GM12878 (cell line): ENCODE measurements at regions not wholly inside any gene's neighbourhood (a gene's known extent, or its start where the extent isn't known, plus 50 kb on each side); places are given as distances from the start of the nearest gene placed in this dataset.

ENCODE experiments used
- SIN3A ChIP-seq: IDR thresholded peaks from 2 replicates; pipeline ENCODE4 v1.6.1; 2012; ENCODE audit warnings: low read depth, low read length, improper control_type of control experiment
- SREBF1 ChIP-seq: IDR thresholded peaks from 2 replicates; pipeline ENCODE4 v1.6.1; 2012; ENCODE audit warnings: mild to moderate bottlenecking, low read length
- TCF7 ChIP-seq: IDR thresholded peaks from 2 replicates; pipeline ENCODE4 v1.6.1; 2014; ENCODE audit warnings: antibody characterized with exemption, borderline replicate concordance
- ZNF622 ChIP-seq: fragments of 450-650 bp; IDR thresholded peaks from 2 replicates; pipeline ENCODE4 v1.6.1; 2017; ENCODE audit warnings: mild to moderate bottlenecking, inconsistent platforms
- TF ChIP-seq, protein P1 (sequence below): fragments of 450-650 bp; IDR thresholded peaks from 2 replicates; pipeline ENCODE4 v1.6.1; 2016; ENCODE audit warnings: mild to moderate bottlenecking, moderate library complexity, borderline replicate concordance
- TF ChIP-seq, protein P2 (sequence below): IDR thresholded peaks from 2 replicates; pipeline ENCODE4 v1.6.1; 2012; ENCODE audit warnings: improper control_type of control experiment, low read depth, low read length; ENCODE audit not compliant: insufficient replicate concordance

DNA sequence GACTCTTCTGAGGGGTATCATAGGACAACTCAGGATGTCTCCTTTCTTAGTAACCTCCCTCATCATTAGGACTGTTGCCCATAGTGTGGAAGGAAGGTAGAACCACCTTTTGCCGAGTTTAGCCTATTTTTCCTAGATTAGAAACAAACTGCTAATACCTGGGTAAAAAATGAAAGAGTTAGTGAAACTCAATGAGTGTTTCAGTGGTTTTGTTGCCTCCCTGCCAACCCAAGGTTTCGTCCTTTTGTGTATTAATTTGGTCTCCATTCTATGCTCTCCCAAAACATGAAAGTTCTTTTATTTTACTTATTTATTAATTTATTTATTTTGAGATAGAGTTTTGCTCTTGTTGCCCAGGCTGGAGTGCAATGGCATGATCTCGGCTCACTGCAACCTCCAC, 174.9 kb upstream of the KCNJ16 start (continued):
- TF ChIP-seq, protein P1, sequence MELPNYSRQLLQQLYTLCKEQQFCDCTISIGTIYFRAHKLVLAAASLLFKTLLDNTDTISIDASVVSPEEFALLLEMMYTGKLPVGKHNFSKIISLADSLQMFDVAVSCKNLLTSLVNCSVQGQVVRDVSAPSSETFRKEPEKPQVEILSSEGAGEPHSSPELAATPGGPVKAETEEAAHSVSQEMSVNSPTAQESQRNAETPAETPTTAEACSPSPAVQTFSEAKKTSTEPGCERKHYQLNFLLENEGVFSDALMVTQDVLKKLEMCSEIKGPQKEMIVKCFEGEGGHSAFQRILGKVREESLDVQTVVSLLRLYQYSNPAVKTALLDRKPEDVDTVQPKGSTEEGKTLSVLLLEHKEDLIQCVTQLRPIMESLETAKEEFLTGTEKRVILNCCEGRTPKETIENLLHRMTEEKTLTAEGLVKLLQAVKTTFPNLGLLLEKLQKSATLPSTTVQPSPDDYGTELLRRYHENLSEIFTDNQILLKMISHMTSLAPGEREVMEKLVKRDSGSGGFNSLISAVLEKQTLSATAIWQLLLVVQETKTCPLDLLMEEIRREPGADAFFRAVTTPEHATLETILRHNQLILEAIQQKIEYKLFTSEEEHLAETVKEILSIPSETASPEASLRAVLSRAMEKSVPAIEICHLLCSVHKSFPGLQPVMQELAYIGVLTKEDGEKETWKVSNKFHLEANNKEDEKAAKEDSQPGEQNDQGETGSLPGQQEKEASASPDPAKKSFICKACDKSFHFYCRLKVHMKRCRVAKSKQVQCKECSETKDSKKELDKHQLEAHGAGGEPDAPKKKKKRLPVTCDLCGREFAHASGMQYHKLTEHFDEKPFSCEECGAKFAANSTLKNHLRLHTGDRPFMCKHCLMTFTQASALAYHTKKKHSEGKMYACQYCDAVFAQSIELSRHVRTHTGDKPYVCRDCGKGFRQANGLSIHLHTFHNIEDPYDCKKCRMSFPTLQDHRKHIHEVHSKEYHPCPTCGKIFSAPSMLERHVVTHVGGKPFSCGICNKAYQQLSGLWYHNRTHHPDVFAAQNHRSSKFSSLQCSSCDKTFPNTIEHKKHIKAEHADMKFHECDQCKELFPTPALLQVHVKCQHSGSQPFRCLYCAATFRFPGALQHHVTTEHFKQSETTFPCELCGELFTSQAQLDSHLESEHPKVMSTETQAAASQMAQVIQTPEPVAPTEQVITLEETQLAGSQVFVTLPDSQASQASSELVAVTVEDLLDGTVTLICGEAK = no peak
- no peak for TF ChIP-seq SREBF1
- TF ChIP-seq TCF7 = no peak
- no peak for TF ChIP-seq ZNF622
- TF ChIP-seq, protein P2, sequence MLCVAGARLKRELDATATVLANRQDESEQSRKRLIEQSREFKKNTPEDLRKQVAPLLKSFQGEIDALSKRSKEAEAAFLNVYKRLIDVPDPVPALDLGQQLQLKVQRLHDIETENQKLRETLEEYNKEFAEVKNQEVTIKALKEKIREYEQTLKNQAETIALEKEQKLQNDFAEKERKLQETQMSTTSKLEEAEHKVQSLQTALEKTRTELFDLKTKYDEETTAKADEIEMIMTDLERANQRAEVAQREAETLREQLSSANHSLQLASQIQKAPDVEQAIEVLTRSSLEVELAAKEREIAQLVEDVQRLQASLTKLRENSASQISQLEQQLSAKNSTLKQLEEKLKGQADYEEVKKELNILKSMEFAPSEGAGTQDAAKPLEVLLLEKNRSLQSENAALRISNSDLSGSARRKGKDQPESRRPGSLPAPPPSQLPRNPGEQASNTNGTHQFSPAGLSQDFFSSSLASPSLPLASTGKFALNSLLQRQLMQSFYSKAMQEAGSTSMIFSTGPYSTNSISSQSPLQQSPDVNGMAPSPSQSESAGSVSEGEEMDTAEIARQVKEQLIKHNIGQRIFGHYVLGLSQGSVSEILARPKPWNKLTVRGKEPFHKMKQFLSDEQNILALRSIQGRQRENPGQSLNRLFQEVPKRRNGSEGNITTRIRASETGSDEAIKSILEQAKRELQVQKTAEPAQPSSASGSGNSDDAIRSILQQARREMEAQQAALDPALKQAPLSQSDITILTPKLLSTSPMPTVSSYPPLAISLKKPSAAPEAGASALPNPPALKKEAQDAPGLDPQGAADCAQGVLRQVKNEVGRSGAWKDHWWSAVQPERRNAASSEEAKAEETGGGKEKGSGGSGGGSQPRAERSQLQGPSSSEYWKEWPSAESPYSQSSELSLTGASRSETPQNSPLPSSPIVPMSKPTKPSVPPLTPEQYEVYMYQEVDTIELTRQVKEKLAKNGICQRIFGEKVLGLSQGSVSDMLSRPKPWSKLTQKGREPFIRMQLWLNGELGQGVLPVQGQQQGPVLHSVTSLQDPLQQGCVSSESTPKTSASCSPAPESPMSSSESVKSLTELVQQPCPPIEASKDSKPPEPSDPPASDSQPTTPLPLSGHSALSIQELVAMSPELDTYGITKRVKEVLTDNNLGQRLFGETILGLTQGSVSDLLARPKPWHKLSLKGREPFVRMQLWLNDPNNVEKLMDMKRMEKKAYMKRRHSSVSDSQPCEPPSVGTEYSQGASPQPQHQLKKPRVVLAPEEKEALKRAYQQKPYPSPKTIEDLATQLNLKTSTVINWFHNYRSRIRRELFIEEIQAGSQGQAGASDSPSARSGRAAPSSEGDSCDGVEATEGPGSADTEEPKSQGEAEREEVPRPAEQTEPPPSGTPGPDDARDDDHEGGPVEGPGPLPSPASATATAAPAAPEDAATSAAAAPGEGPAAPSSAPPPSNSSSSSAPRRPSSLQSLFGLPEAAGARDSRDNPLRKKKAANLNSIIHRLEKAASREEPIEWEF = no peak
- no peak for TF ChIP-seq SIN3A
